SK-N-MC (cell line): ENCODE measurements at regions not wholly inside any gene's neighbourhood (a gene's known extent, or its start where the extent isn't known, plus 50 kb on each side); places are given as distances from the start of the nearest gene placed in this dataset.

ENCODE experiments used
- DNase-seq: peaks from one replicate; pipeline ENCODE4 v3.0.0-alpha.2; 2011; ENCODE audit warnings: low read depth, low spot score
- H3K27ac ChIP-seq: fragments of 200-600 bp; sonication (generic); 2 replicates; pipeline ENCODE4 v1.5.1; 2016; ENCODE audit warnings: mixed run types
- H3K36me3 ChIP-seq: fragments of 200-600 bp; sonication (generic); 2 replicates; pipeline ENCODE4 v1.6.1; 2017; ENCODE audit warnings: antibody characterized with exemption, low read length, mixed read lengths; ENCODE audit not compliant: insufficient read depth
- H3K4me3 ChIP-seq: fragments of 200-600 bp; sonication (generic); 2 replicates; pipeline ENCODE4 v1.5.1; 2016
- H3K9ac ChIP-seq: fragments of 200-600 bp; sonication (generic); 2 replicates; pipeline ENCODE4 v1.8.0; 2017; ENCODE audit warnings: mixed run types, mixed read lengths; ENCODE audit not compliant: insufficient read length
- H3K9me3 ChIP-seq: fragments of 200-600 bp; sonication (generic); 2 replicates; pipeline ENCODE4 v1.6.1; 2017; ENCODE audit warnings: low read depth, mild to moderate bottlenecking, antibody characterized with exemption, low read length, moderate library complexity, mixed read lengths
- EZH2 ChIP-seq: fragments of 200-600 bp; sonication (generic); IDR thresholded peaks from one replicate; pipeline ENCODE4 v1.6.1; 2017; ENCODE audit warnings: antibody characterized with exemption
- FOXP2 ChIP-seq: optimal IDR thresholded peaks from 2 replicates; pipeline ENCODE3; 2011; ENCODE audit warnings: mild to moderate bottlenecking, moderate library complexity; ENCODE audit not compliant: insufficient read depth; ENCODE audit errors: extremely low read length, control extremely low read depth
- POLR2AphosphoS5 ChIP-seq: IDR thresholded peaks from 2 replicates; pipeline ENCODE4 v1.6.1; 2012; ENCODE audit warnings: mild to moderate bottlenecking, low read depth, low read length, borderline replicate concordance

DNA sequence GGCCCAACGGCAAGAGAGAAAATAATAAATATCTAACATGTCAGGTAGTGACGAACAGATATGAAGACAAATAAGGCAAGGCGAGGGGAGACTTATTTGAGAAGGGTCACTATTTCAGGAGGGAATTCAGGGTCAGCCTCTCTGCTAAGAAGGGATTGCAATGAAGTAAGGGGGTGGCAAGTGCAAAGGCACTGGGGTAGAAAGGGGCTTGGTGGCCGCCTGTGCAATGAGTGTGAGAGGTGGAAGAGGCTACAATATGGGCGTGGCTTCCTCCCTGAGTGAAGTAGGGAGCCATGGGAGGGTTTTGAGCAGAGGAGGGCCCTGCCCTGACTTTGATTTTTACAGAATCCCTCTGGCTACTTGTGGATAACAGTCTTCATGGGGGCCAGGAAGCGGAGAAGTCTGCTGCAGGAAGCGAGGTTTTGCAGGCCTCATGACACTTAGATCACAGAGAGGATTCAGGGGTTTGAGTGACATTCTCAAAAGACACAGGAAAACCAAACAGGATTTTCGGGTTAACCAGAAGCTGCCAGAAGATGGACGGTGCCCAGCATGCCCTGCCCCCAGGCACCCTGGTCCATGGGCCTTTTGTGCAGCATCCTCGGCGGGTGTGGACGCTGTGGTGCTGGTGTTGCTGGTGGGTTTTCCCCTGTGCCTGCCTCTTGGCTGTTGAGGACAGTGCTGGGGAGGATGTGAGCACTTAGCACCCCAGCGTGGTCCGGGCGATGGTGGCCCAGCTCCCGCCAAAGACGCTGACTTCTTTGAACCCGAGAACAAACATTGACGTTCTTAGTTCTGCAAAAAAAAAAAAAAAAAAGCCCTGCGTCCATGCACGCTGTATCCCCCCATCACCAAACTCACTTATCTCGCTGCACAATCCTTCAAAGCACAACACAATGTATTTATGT, 124.2 kb upstream of the PTPN1 start:
- no peaks in the 10 kb centered on the region for H3K9me3 ChIP-seq
- TF ChIP-seq FOXP2 (no peak), EZH2 (no peak), POLR2AphosphoS5 (no peak)
- H3K27ac ChIP-seq, result no peak overlapping the region
- no peak overlapping the region for H3K4me3 ChIP-seq
- no peaks in the 10 kb centered on the region for H3K36me3 ChIP-seq
- H3K9ac ChIP-seq, result no peak overlapping the region
- no peak for DNase-seq

DNA sequence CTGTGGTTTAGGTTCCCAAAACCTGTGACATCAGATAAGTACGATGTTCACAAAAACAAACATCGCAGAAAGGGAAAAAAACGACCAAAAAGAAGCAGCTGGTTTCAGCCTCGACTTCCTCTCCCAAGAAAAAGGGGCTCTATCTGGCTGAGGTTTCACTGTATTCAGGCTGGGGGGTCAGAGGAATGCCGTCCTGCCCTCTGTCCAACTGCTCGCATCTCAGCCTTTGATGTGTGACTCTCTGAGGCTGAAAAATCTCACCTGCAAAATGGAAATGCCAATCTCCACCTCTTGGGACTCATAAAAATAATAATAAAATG, 123.6 kb upstream of the PTPN1 start:
- Histone ChIP-seq H3K4me3 (no peak overlapping the region), H3K9ac (no peak overlapping the region), H3K36me3 (no peaks in the 10 kb centered on the region), H3K9me3 (no peaks in the 10 kb centered on the region), H3K27ac (no peak overlapping the region)
- no peak for DNase-seq
- TF ChIP-seq FOXP2 (no peak), EZH2 (no peak), POLR2AphosphoS5 (no peak)

GRCh38 chr20:50387218-50387995, 122.8 kb upstream of the PTPN1 start:
- no peak for DNase-seq
- no peak overlapping the region for H3K4me3 ChIP-seq
- H3K27ac ChIP-seq, result no peak overlapping the region
- H3K9ac ChIP-seq, result no peak overlapping the region
- no peaks in the 10 kb centered on the region for H3K9me3 ChIP-seq
- no peaks in the 10 kb centered on the region for H3K36me3 ChIP-seq
- no peak for TF ChIP-seq FOXP2
- TF ChIP-seq EZH2, result no peak
- no peak for TF ChIP-seq POLR2AphosphoS5

GRCh38 chr20:50387996-50388332, 122.2 kb upstream of the PTPN1 start:
- no peak for DNase-seq
- H3K27ac ChIP-seq, result no peak overlapping the region
- H3K4me3 ChIP-seq, result no peak overlapping the region
- no peaks in the 10 kb centered on the region for H3K36me3 ChIP-seq
- TF ChIP-seq POLR2AphosphoS5, result no peak
- no peak for TF ChIP-seq EZH2
- TF ChIP-seq FOXP2, result no peak
- H3K9ac ChIP-seq, result no peak overlapping the region
- H3K9me3 ChIP-seq, result no peaks in the 10 kb centered on the region

GRCh38 chr20:50388733-50389437, 121.3 kb upstream of the PTPN1 start:
- no peak overlapping the region for H3K9ac ChIP-seq
- H3K27ac ChIP-seq, result no peak overlapping the region
- TF ChIP-seq EZH2 (no peak), POLR2AphosphoS5 (no peak), FOXP2 (no peak)
- no peaks in the 10 kb centered on the region for H3K36me3 ChIP-seq
- H3K4me3 ChIP-seq, result no peak overlapping the region
- no peaks in the 10 kb centered on the region for H3K9me3 ChIP-seq
- no peak for DNase-seq

DNA sequence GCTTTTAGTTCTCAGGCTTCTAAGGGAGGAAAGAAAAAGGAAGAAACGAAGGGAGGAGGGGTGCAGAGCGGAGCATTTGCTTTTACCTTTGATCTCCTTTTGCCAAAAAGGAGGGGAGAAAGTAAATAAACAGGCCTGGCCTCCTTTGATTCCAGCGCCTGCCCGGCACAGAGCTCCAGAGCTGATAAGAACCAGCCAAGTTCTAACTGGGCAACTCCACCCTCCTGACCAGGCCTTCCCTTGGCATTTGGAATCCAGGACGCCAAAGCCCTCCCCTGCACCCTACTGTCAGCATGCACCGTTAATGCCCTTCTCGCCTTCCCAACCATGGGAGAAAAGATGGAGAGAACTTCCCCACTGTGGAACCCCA, 120.8 kb upstream of the PTPN1 start:
- H3K4me3 ChIP-seq, result no peak overlapping the region
- H3K9me3 ChIP-seq, result no peaks in the 10 kb centered on the region
- no peak overlapping the region for H3K9ac ChIP-seq
- no peak for TF ChIP-seq FOXP2
- TF ChIP-seq POLR2AphosphoS5, result no peak
- no peak for TF ChIP-seq EZH2
- H3K36me3 ChIP-seq, result no peaks in the 10 kb centered on the region
- DNase-seq, result no peak
- no peak overlapping the region for H3K27ac ChIP-seq

GRCh38 chr20:50389808-50390684, 120.1 kb upstream of the PTPN1 start:
- TF ChIP-seq POLR2AphosphoS5 (no peak), FOXP2 (no peak), EZH2 (no peak)
- Histone ChIP-seq H3K9me3 (no peaks in the 10 kb centered on the region), H3K4me3 (no peak overlapping the region), H3K9ac (no peak overlapping the region), H3K36me3 (no peaks in the 10 kb centered on the region), H3K27ac (no peak overlapping the region)
- no peak for DNase-seq
